ENCODE measurements at regions not wholly inside any gene's neighbourhood (a gene's known extent, or its start where the extent isn't known, plus 50 kb on each side); places are given as distances from the start of the nearest gene placed in this dataset.

DNA sequence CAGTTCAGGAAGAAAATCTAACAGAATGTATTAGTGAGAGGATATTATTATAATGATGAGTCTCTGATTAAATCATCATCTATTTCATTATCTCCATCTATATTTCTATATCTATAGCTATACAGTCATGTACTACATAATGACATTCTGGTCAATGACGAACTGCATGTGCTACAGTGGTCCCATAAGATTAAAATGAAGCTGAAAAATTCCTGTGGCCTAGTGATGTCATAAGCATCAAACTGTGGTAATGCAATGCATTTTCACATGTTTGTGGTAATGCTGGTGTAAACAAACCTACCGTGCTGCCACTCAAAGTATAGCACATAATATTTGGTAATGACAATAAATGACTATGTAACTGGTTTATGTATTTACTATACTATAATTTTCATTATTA is 1127.9 kb upstream of the CHAC2 start:
- TF ChIP-seq, protein P1, sequence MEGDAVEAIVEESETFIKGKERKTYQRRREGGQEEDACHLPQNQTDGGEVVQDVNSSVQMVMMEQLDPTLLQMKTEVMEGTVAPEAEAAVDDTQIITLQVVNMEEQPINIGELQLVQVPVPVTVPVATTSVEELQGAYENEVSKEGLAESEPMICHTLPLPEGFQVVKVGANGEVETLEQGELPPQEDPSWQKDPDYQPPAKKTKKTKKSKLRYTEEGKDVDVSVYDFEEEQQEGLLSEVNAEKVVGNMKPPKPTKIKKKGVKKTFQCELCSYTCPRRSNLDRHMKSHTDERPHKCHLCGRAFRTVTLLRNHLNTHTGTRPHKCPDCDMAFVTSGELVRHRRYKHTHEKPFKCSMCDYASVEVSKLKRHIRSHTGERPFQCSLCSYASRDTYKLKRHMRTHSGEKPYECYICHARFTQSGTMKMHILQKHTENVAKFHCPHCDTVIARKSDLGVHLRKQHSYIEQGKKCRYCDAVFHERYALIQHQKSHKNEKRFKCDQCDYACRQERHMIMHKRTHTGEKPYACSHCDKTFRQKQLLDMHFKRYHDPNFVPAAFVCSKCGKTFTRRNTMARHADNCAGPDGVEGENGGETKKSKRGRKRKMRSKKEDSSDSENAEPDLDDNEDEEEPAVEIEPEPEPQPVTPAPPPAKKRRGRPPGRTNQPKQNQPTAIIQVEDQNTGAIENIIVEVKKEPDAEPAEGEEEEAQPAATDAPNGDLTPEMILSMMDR (IDR thresholded peaks at IDR 0.05) = no peak
- no peak for TF ChIP-seq MAX (IDR thresholded peaks at IDR 0.05)
- TF ChIP-seq, protein P2, sequence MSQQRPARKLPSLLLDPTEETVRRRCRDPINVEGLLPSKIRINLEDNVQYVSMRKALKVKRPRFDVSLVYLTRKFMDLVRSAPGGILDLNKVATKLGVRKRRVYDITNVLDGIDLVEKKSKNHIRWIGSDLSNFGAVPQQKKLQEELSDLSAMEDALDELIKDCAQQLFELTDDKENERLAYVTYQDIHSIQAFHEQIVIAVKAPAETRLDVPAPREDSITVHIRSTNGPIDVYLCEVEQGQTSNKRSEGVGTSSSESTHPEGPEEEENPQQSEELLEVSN (IDR thresholded peaks at IDR 0.05; ENCODE audit: borderline replicate concordance, low read depth) = no peak
- TF ChIP-seq CHD4 (IDR thresholded peaks at IDR 0.05; ENCODE audit: borderline replicate concordance) = no peak
- TF ChIP-seq POLR2A (IDR thresholded peaks at IDR 0.05; ENCODE audit: low read length) = no peak
- TF ChIP-seq, protein P3, sequence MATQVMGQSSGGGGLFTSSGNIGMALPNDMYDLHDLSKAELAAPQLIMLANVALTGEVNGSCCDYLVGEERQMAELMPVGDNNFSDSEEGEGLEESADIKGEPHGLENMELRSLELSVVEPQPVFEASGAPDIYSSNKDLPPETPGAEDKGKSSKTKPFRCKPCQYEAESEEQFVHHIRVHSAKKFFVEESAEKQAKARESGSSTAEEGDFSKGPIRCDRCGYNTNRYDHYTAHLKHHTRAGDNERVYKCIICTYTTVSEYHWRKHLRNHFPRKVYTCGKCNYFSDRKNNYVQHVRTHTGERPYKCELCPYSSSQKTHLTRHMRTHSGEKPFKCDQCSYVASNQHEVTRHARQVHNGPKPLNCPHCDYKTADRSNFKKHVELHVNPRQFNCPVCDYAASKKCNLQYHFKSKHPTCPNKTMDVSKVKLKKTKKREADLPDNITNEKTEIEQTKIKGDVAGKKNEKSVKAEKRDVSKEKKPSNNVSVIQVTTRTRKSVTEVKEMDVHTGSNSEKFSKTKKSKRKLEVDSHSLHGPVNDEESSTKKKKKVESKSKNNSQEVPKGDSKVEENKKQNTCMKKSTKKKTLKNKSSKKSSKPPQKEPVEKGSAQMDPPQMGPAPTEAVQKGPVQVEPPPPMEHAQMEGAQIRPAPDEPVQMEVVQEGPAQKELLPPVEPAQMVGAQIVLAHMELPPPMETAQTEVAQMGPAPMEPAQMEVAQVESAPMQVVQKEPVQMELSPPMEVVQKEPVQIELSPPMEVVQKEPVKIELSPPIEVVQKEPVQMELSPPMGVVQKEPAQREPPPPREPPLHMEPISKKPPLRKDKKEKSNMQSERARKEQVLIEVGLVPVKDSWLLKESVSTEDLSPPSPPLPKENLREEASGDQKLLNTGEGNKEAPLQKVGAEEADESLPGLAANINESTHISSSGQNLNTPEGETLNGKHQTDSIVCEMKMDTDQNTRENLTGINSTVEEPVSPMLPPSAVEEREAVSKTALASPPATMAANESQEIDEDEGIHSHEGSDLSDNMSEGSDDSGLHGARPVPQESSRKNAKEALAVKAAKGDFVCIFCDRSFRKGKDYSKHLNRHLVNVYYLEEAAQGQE (IDR thresholded peaks at IDR 0.05) = no peak
- TF ChIP-seq, protein P4, sequence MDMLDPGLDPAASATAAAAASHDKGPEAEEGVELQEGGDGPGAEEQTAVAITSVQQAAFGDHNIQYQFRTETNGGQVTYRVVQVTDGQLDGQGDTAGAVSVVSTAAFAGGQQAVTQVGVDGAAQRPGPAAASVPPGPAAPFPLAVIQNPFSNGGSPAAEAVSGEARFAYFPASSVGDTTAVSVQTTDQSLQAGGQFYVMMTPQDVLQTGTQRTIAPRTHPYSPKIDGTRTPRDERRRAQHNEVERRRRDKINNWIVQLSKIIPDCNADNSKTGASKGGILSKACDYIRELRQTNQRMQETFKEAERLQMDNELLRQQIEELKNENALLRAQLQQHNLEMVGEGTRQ (IDR thresholded peaks at IDR 0.05) = no peak
- TF ChIP-seq MAFK (IDR thresholded peaks at IDR 0.05; ENCODE audit: partially characterized antibody) = no peak
- TF ChIP-seq JUN (IDR thresholded peaks at IDR 0.05) = no peak
- TF ChIP-seq, protein P5, sequence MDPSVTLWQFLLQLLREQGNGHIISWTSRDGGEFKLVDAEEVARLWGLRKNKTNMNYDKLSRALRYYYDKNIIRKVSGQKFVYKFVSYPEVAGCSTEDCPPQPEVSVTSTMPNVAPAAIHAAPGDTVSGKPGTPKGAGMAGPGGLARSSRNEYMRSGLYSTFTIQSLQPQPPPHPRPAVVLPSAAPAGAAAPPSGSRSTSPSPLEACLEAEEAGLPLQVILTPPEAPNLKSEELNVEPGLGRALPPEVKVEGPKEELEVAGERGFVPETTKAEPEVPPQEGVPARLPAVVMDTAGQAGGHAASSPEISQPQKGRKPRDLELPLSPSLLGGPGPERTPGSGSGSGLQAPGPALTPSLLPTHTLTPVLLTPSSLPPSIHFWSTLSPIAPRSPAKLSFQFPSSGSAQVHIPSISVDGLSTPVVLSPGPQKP (IDR thresholded peaks at IDR 0.05; ENCODE audit: low read depth, low read length) = no peak
- TF ChIP-seq MAZ (IDR thresholded peaks at IDR 0.05; ENCODE audit: borderline replicate concordance, low read depth, low read length) = no peak
- no peak for TF ChIP-seq FOSB (CRISPR knock-in tag; IDR thresholded peaks at IDR 0.05)
- no peak for TF ChIP-seq KDM1A (IDR thresholded peaks at IDR 0.05; ENCODE audit: low read depth)

Data from A549 (cell line).